Right atrium auricular region (tissue), 2 donors: ENCODE measurements at regions not wholly inside any gene's neighbourhood (a gene's known extent, or its start where the extent isn't known, plus 50 kb on each side); places are given as distances from the start of the nearest gene placed in this dataset.
"Not testable (repeated sequence)": the region's sequence is repeated elsewhere in the genome, so short reads cannot be mapped to it uniquely, and the experiment has no call there.

Experiments used
- DNase-seq: peaks from one replicate; pipeline ENCODE4 v3.0.0-alpha.2; 2019; ENCODE audit warnings: low spot score
- H3K27ac ChIP-seq, 2 donors: fragments of 200-600 bp; sonication (generic); 1 replicate in 1 of 2; 2 replicates in 1 of 2; pipeline ENCODE4 v1.5.1; 2016 to 2019
- H3K27me3 ChIP-seq, 2 donors: fragments of 200-600 bp; sonication (generic); one replicate each; pipeline versions ENCODE4 v1.5.1 to v1.6.0; 2017 to 2019
- H3K36me3 ChIP-seq: fragments of 200-600 bp; sonication (generic); one replicate; pipeline ENCODE4 v1.5.1; 2016
- H3K4me1 ChIP-seq, 2 donors: fragments of 200-600 bp; sonication (generic); one replicate each; pipeline versions ENCODE4 v1.5.1 to v1.6.0; 2017 to 2019
- H3K4me3 ChIP-seq, 2 donors: fragments of 200-600 bp; sonication (generic); 1 replicate in 1 of 2; 2 replicates in 1 of 2; pipeline ENCODE4 v1.5.1; 2017 to 2019; ENCODE audit warnings: mild to moderate bottlenecking in 1 of 2, moderate library complexity in 1 of 2
- H3K9me3 ChIP-seq, 2 donors: fragments of 200-600 bp; sonication (generic); one replicate each; pipeline ENCODE4 v1.5.1; 2019
- CTCF ChIP-seq, 2 donors: fragments of 200-600 bp; sonication (generic); IDR thresholded peaks; one replicate each; pipeline ENCODE4 v1.5.1; 2019; ENCODE audit warnings: antibody characterized with exemption in 2 of 2

GRCh38 chr17:47066841-47067682 is 88.0 kb upstream of the RPRML start:
- DNase-seq: peak; percentile 76
- peak in 1 of 2 donors; percentile 47 for TF ChIP-seq CTCF (IDR thresholded peaks at IDR 0.05)
- H3K27me3 ChIP-seq: no peaks in the 10 kb centered on the region
- no peaks in the 10 kb centered on the region for H3K36me3 ChIP-seq
- no peaks in the 10 kb centered on the region for H3K9me3 ChIP-seq
- peaks cover 0 to 11% of the 10 kb centered on the region in 2 donors for H3K4me1 ChIP-seq
- peak overlapping the region; percentile 59 to 83 for H3K4me3 ChIP-seq
- peak overlapping the region; percentile 83 to 91 for H3K27ac ChIP-seq

GRCh38 chr17:47066095-47066494 is 87.0 kb upstream of the RPRML start:
- Histone ChIP-seq H3K27ac (peak overlapping the region in 1 of 2 donors; percentile 91), H3K36me3 (no peaks in the 10 kb centered on the region), H3K9me3 (no peaks in the 10 kb centered on the region), H3K4me1 (peaks cover 0 to 11% of the 10 kb centered on the region in 2 donors), H3K4me3 (no peak overlapping the region), H3K27me3 (no peaks in the 10 kb centered on the region)
- DNase-seq: no peak
- TF ChIP-seq CTCF (IDR thresholded peaks at IDR 0.05): no peak

- TF ChIP-seq CTCF (IDR thresholded peaks at IDR 0.05): no peak
- H3K36me3 ChIP-seq: no peaks in the 10 kb centered on the region
- no peak overlapping the region for H3K27ac ChIP-seq
- H3K4me1 ChIP-seq: peaks cover 0 to 13% of the 10 kb centered on the region in 2 donors
- DNase-seq: no peak
- H3K27me3 ChIP-seq: no peaks in the 10 kb centered on the region
- no peak overlapping the region for H3K4me3 ChIP-seq
- no peaks in the 10 kb centered on the region for H3K9me3 ChIP-seq
Measured at GRCh38 chr17:47064684-47065083, 85.6 kb upstream of the RPRML start.

GRCh38 chr17:47063475-47063874 is 84.4 kb upstream of the RPRML start:
- DNase-seq: no peak
- no peaks in the 10 kb centered on the region for H3K27me3 ChIP-seq
- no peak for TF ChIP-seq CTCF (IDR thresholded peaks at IDR 0.05)
- peak overlapping the region; percentile 46 to 55 for H3K27ac ChIP-seq
- H3K9me3 ChIP-seq: no peaks in the 10 kb centered on the region
- H3K4me3 ChIP-seq: no peak overlapping the region
- H3K4me1 ChIP-seq: peaks cover 0 to 15% of the 10 kb centered on the region in 2 donors
- H3K36me3 ChIP-seq: no peaks in the 10 kb centered on the region

GRCh38 chr17:47062851-47063250 is 83.8 kb upstream of the RPRML start:
- H3K36me3 ChIP-seq, DNase-seq, H3K27me3 ChIP-seq, H3K4me3 ChIP-seq, H3K9me3 ChIP-seq: not testable (repeated sequence)
- Histone ChIP-seq H3K4me1 (peaks cover 0 to 15% of the 10 kb centered on the region in 2 donors), H3K27ac (peak overlapping the region; percentile 46 to 55)

GRCh38 chr17:47060005-47060404 is 81.0 kb upstream of the RPRML start:
- DNase-seq: peak; percentile 77

GRCh38 chr17:47057830-47058229 is 78.8 kb upstream of the RPRML start:
- DNase-seq: no peak
- Histone ChIP-seq H3K27me3 (no peaks in the 10 kb centered on the region), H3K36me3 (peaks cover 7% of the 10 kb centered on the region), H3K4me1 (peaks cover 0 to 12% of the 10 kb centered on the region in 2 donors), H3K27ac (peak overlapping the region; percentile 53 to 58), H3K4me3 (no peak overlapping the region), H3K9me3 (no peaks in the 10 kb centered on the region)
- no peak for TF ChIP-seq CTCF (IDR thresholded peaks at IDR 0.05)

More at GRCh38 chr17:47060005-47060404, 81.0 kb upstream of the RPRML start:
- not testable (repeated sequence) for H3K4me3 ChIP-seq, H3K9me3 ChIP-seq, H3K36me3 ChIP-seq, H3K27me3 ChIP-seq
- Histone ChIP-seq H3K27ac (peak overlapping the region; percentile 31 to 62), H3K4me1 (peaks cover 0 to 12% of the 10 kb centered on the region in 2 donors)

- Histone ChIP-seq H3K4me1 (peaks cover 0 to 12% of the 10 kb centered on the region in 2 donors), H3K27ac (peak overlapping the region; percentile 46 to 58)
- not testable (repeated sequence) for H3K27me3 ChIP-seq, DNase-seq, H3K4me3 ChIP-seq, H3K36me3 ChIP-seq, H3K9me3 ChIP-seq
Measured at GRCh38 chr17:47057279-47057678, 78.2 kb upstream of the RPRML start.

- H3K36me3 ChIP-seq, H3K4me3 ChIP-seq, H3K27ac ChIP-seq, H3K27me3 ChIP-seq, DNase-seq, H3K9me3 ChIP-seq: not testable (repeated sequence)
- peaks cover 0 to 12% of the 10 kb centered on the region in 2 donors for H3K4me1 ChIP-seq
Measured at GRCh38 chr17:47056687-47057086, 77.6 kb upstream of the RPRML start.
